SU-DHL-6 (cell line): ENCODE measurements at regions not wholly inside any gene's neighbourhood (a gene's known extent, or its start where the extent isn't known, plus 50 kb on each side); places are given as distances from the start of the nearest gene placed in this dataset.

Experiments
- H2AFZ ChIP-seq: fragments of 200-600 bp; sonication (generic); 2 replicates; pipeline ENCODE4 v1.6.1; 2014; ENCODE audit warnings: low read depth, mild to moderate bottlenecking, moderate library complexity, mixed read lengths, antibody characterized with exemption, low read length; ENCODE audit not compliant: severe bottlenecking
- H3F3A ChIP-seq: fragments of 200-600 bp; shearing (Covaris generic); 2 replicates; pipeline ENCODE4 v1.6.0; 2016; ENCODE audit warnings: antibody characterized with exemption, mild to moderate bottlenecking; ENCODE audit not compliant: insufficient read depth
- H3K27ac ChIP-seq: fragments of 200-600 bp; sonication (generic); 2 replicates; pipeline ENCODE4 v1.5.1; 2016; ENCODE audit warnings: low read depth, mild to moderate bottlenecking, low read length, moderate library complexity, mixed read lengths
- H3K27me3 ChIP-seq: fragments of 200-600 bp; sonication (generic), shearing (Covaris generic); 2 replicates; pipeline ENCODE4 v1.6.0; 2014; ENCODE audit warnings: mild to moderate bottlenecking, low read length
- H3K36me3 ChIP-seq: fragments of 200-600 bp; sonication (generic); 2 replicates; pipeline ENCODE4 v1.6.1; 2014; ENCODE audit warnings: mild to moderate bottlenecking, low read length, mixed read lengths
- H3K4me2 ChIP-seq: fragments of 300-600, 200-600 bp; shearing (Covaris generic), sonication (generic); 2 replicates; pipeline ENCODE4 v1.6.0; 2014; ENCODE audit warnings: low read length, low read depth, mild to moderate bottlenecking; ENCODE audit not compliant: poor library complexity, severe bottlenecking
- H3K4me3 ChIP-seq: fragments of 200-600 bp; sonication (generic); 2 replicates; pipeline ENCODE4 v1.5.1; 2014; ENCODE audit warnings: antibody characterized with exemption, low read length, mild to moderate bottlenecking, mixed read lengths; ENCODE audit not compliant: insufficient read depth, poor library complexity, severe bottlenecking
- H3K79me2 ChIP-seq: fragments of 200-600 bp; sonication (generic); 2 replicates; pipeline ENCODE4 v1.6.1; 2014; ENCODE audit warnings: mild to moderate bottlenecking, low read length, moderate library complexity; ENCODE audit not compliant: insufficient read depth
- H3K9ac ChIP-seq: fragments of 200-600 bp; sonication (generic); 2 replicates; pipeline ENCODE4 v1.7.0; 2014; ENCODE audit warnings: mild to moderate bottlenecking, low read length
- H3K9me2 ChIP-seq: fragments of 200-600 bp; sonication (generic); replicated peaks from 2 replicates; pipeline ENCODE4 v1.6.1; 2014; ENCODE audit warnings: low read length; ENCODE audit not compliant: insufficient read depth
- H3K9me3 ChIP-seq: fragments of 200-600 bp; sonication (generic); 2 replicates; pipeline ENCODE4 v1.6.1; 2014; ENCODE audit warnings: low read length, mixed read lengths; ENCODE audit not compliant: insufficient read depth
- H4K20me1 ChIP-seq: fragments of 200-600 bp; sonication (generic); 2 replicates; pipeline ENCODE4 v1.6.1; 2014; ENCODE audit warnings: low read depth, mild to moderate bottlenecking, antibody characterized with exemption, low read length, moderate library complexity, mixed read lengths
- EZH2phosphoT487 ChIP-seq: fragments of 200-600 bp; sonication (generic), shearing (Covaris generic); conservative IDR thresholded peaks from 2 replicates; pipeline ENCODE4 v1.6.1; 2018; ENCODE audit warnings: mild to moderate bottlenecking, antibody characterized with exemption, low read length, moderate library complexity, mixed read lengths
- TF ChIP-seq, protein P1 (sequence below): fragments of 200-600 bp; sonication (generic); IDR thresholded peaks from one replicate; pipeline ENCODE4 v1.5.1; 2017; ENCODE audit warnings: antibody characterized with exemption, mild to moderate bottlenecking, low read length, moderate library complexity; ENCODE audit not compliant: insufficient read depth, poor library complexity, severe bottlenecking

DNA sequence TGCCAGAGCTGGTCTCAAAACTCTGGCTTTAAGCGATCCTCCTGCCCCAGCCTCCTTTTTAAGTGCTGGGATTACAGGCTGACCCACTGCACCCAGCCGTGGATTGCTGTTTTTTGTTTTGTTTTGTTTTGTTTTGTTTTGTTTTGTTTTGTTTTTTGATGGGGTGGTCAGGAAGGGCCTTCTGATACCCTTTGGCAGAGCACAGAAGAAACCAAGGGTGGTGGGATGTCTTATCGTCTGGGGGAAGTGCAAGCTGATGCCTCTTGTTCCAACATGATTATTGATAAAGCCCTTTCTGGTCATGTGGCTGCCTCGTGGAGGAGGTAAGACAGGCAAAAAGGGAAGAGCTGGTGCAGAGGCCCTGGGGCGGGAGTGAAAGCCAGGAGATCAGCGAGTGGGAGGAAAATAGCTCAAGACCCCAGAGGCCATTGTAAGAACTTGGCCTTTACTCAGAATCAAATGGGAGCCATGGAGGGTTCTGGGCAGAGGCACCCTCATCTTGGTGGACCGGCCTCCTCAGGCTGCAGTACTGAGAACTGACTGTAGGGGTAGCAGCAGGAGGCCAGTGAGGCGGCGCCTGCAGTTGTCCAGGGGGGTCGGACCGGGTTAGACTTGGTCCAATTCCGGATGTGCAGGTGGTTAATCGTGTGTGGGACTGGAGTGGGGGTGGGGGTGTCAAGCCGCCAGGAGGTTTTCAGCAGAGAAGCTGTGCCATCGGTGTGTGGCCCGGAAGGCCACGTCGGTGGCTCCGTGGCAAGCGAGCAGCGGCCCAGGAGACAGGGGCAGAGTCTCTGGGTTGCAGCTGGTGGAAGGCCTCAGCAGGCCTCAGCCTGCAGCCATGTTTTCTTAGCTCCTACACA lies 84.4 kb upstream of the GSE1 start:
- Histone ChIP-seq H3K9me2 (no peaks in the 10 kb centered on the region), H3K36me3 (no peaks in the 10 kb centered on the region), H3K79me2 (no peaks in the 10 kb centered on the region), H3F3A (no peaks in the 10 kb centered on the region), H3K27me3 (no peaks in the 10 kb centered on the region), H3K4me3 (no peak overlapping the region), H3K27ac (no peak overlapping the region), H2AFZ (no peak overlapping the region), H4K20me1 (no peaks in the 10 kb centered on the region), H3K9me3 (no peaks in the 10 kb centered on the region), H3K9ac (no peak overlapping the region), H3K4me2 (no peak overlapping the region)
- TF ChIP-seq, protein P1, sequence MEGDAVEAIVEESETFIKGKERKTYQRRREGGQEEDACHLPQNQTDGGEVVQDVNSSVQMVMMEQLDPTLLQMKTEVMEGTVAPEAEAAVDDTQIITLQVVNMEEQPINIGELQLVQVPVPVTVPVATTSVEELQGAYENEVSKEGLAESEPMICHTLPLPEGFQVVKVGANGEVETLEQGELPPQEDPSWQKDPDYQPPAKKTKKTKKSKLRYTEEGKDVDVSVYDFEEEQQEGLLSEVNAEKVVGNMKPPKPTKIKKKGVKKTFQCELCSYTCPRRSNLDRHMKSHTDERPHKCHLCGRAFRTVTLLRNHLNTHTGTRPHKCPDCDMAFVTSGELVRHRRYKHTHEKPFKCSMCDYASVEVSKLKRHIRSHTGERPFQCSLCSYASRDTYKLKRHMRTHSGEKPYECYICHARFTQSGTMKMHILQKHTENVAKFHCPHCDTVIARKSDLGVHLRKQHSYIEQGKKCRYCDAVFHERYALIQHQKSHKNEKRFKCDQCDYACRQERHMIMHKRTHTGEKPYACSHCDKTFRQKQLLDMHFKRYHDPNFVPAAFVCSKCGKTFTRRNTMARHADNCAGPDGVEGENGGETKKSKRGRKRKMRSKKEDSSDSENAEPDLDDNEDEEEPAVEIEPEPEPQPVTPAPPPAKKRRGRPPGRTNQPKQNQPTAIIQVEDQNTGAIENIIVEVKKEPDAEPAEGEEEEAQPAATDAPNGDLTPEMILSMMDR, result peak; percentile 19
- TF ChIP-seq EZH2phosphoT487, result no peak

DNA sequence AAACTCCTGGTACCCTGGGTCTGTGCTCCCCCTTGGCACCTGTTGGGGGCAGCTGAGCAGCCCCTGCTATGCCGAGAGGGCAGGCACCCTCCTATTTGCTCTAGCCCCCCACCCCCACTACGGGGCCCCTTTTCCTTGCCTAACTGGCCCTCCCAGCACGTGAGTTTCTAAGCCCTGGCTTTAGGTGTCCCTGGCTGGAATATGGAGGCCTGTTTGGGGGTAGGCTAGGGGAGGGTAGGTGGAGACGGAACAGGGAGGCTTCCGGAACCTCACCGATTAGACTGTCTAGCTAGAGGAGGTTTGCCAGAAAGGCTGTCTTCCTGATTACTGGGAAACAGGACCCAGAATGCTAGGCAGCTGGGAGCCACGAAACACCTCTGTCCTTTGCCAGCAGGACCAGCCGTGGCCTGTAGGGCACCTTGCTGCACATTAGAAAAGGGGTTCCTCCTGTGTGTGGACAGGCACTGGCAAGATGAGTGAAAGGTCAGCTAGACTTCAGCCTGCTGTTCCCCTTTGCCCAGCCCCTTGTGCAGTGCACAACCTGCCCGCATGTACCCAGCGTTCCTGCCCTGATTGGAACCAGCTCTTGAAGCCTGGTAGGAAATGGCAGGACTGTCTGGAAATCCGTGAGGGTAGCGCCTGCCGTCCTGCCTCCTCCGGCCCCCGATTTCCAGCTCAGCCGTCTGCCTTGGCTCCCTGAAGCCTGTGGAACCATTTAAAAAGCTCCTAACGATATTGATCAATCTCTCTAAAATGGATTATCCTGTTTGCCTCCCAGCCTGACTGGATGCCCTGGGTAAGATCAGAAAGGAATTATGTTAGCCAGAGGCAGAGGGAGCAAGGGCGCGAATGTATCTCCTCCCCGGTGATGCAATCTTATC lies 83.4 kb upstream of the GSE1 start:
- no peak overlapping the region for H3K4me3 ChIP-seq
- H3K9me3 ChIP-seq, result no peaks in the 10 kb centered on the region
- H3K9me2 ChIP-seq, result no peaks in the 10 kb centered on the region
- H3K79me2 ChIP-seq, result no peaks in the 10 kb centered on the region
- TF ChIP-seq, protein P1, result no peak
- TF ChIP-seq EZH2phosphoT487, result no peak
- H3K36me3 ChIP-seq, result no peaks in the 10 kb centered on the region
- no peaks in the 10 kb centered on the region for H3F3A ChIP-seq
- H3K27ac ChIP-seq, result no peak overlapping the region
- no peaks in the 10 kb centered on the region for H3K27me3 ChIP-seq
- H4K20me1 ChIP-seq, result no peaks in the 10 kb centered on the region
- no peak overlapping the region for H3K4me2 ChIP-seq
- no peak overlapping the region for H3K9ac ChIP-seq
- no peak overlapping the region for H2AFZ ChIP-seq

DNA sequence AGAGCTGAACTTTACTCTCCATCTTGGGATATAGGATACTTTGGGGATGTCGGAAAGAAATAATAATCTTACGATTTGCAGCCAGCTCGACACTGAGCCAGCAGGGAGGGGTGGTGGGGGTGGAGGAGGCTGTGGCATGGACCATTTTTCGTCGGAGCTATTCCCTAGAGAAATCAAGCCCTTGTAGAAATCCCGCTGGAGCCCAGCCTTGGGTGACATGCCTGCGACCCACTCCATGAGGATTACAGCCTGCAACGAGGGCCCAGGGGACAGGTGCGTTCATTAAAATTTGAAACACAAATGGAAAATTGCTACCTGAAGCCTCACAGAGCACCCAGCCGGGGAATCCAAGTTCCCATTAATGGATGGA lies 82.8 kb upstream of the GSE1 start:
- no peak overlapping the region for H3K27ac ChIP-seq
- H3F3A ChIP-seq, result no peaks in the 10 kb centered on the region
- no peaks in the 10 kb centered on the region for H4K20me1 ChIP-seq
- no peaks in the 10 kb centered on the region for H3K79me2 ChIP-seq
- no peaks in the 10 kb centered on the region for H3K9me3 ChIP-seq
- H3K9me2 ChIP-seq, result no peaks in the 10 kb centered on the region
- no peak overlapping the region for H2AFZ ChIP-seq
- no peak overlapping the region for H3K9ac ChIP-seq
- H3K4me3 ChIP-seq, result no peak overlapping the region
- no peaks in the 10 kb centered on the region for H3K36me3 ChIP-seq
- no peak overlapping the region for H3K4me2 ChIP-seq
- no peak for TF ChIP-seq EZH2phosphoT487
- TF ChIP-seq, protein P1, result no peak
- H3K27me3 ChIP-seq, result no peaks in the 10 kb centered on the region
